RCC 7860 (cell line): ENCODE measurements at regions not wholly inside any gene's neighbourhood (a gene's known extent, or its start where the extent isn't known, plus 50 kb on each side); places are given as distances from the start of the nearest gene placed in this dataset.

Experiments used
- DNase-seq: peaks from one replicate; pipeline ENCODE4 v3.0.0-alpha.2; 2015; ENCODE audit warnings: low spot score
- FAIRE-seq: peaks from 2 replicates; lab custom pipeline; 2012; peaks lifted over from hg19 to GRCh38; lab: Jason Lieb, UNC

GRCh38 chr13:106797081-106797640 lies 229.2 kb upstream of the ARGLU1 start:
- FAIRE-seq (no peak), DNase-seq (no peak)

GRCh38 chr13:106796280-106797047 lies 228.5 kb upstream of the ARGLU1 start:
- FAIRE-seq (no peak), DNase-seq (no peak)

- no peak for DNase-seq
- no peak for FAIRE-seq
These were observed 227.9 kb upstream of the ARGLU1 start for GRCh38 chr13:106795847-106796246.

- FAIRE-seq (no peak), DNase-seq (no peak)
These were observed 226.2 kb upstream of the ARGLU1 start for GRCh38 chr13:106794117-106794516.

- no peak for FAIRE-seq
These were observed 222.0 kb upstream of the ARGLU1 start for GRCh38 chr13:106789911-106790310.

GRCh38 chr13:106786006-106786563 lies 218.1 kb upstream of the ARGLU1 start:
- no peak for FAIRE-seq
- no peak for DNase-seq

More at GRCh38 chr13:106789911-106790310, 222.0 kb upstream of the ARGLU1 start:
- no peak for DNase-seq

GRCh38 chr13:106774621-106775020 lies 206.7 kb upstream of the ARGLU1 start:
- FAIRE-seq (no peak), DNase-seq (no peak)

- DNase-seq, result no peak
These were observed 204.2 kb upstream of the ARGLU1 start for GRCh38 chr13:106772006-106772601.

GRCh38 chr13:106768991-106769390 lies 201.1 kb upstream of the ARGLU1 start:
- FAIRE-seq (no peak), DNase-seq (no peak)

More at GRCh38 chr13:106772006-106772601, 204.2 kb upstream of the ARGLU1 start:
- no peak for FAIRE-seq

GRCh38 chr13:106762708-106763107 lies 194.8 kb upstream of the ARGLU1 start:
- no peak for FAIRE-seq
- DNase-seq, result no peak

- DNase-seq, result no peak
- no peak for FAIRE-seq
These were observed 188.5 kb upstream of the ARGLU1 start for GRCh38 chr13:106756446-106756845.

- FAIRE-seq (no peak), DNase-seq (peak; percentile 8)
These were observed 187.6 kb upstream of the ARGLU1 start for GRCh38 chr13:106755542-106755941.

- no peak for FAIRE-seq
- DNase-seq, result no peak
These were observed 185.3 kb upstream of the ARGLU1 start for GRCh38 chr13:106753251-106753650.

GRCh38 chr13:106752584-106753170 lies 184.7 kb upstream of the ARGLU1 start:
- FAIRE-seq, result no peak
- DNase-seq, result no peak

GRCh38 chr13:106748785-106749184 lies 180.8 kb upstream of the ARGLU1 start:
- no peak for DNase-seq
- no peak for FAIRE-seq

- DNase-seq (no peak), FAIRE-seq (no peak)
These were observed 176.6 kb upstream of the ARGLU1 start for GRCh38 chr13:106744516-106744915.

- no peak for DNase-seq
- no peak for FAIRE-seq
These were observed 170.3 kb upstream of the ARGLU1 start for GRCh38 chr13:106738186-106738678.

GRCh38 chr13:106736941-106737340 lies 169.0 kb upstream of the ARGLU1 start:
- FAIRE-seq (no peak), DNase-seq (no peak)

- FAIRE-seq, result no peak
- no peak for DNase-seq
These were observed 166.3 kb upstream of the ARGLU1 start for GRCh38 chr13:106734198-106734597.

- DNase-seq (no peak), FAIRE-seq (no peak)
These were observed 155.1 kb upstream of the ARGLU1 start for GRCh38 chr13:106723036-106723435.

- FAIRE-seq (no peak), DNase-seq (no peak)
These were observed 154.7 kb upstream of the ARGLU1 start for GRCh38 chr13:106722620-106723019.
